ENCODE measurements at regions not wholly inside any gene's neighbourhood (a gene's known extent, or its start where the extent isn't known, plus 50 kb on each side); places are given as distances from the start of the nearest gene placed in this dataset.

DNA sequence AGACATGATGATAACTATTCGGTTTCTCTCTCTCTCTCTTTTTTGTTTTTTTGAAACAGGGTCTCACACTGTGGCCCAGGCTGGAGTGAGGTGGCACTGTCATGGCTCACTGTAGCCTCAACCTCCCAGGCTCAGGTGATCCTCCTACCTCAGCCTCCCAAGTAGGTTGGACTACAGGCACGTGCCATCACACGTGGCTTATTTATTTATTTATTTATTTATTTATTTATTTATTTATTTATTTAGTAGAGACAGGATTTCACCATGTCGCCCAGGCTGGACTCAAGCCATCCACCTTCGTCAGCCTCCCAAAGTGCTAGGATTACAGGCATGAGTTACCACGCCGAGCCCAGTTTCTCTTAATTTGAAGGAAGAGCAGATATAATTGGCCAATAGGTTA, 427.9 kb upstream of the JAG1 start:
- H3K18ac ChIP-seq (ENCODE audit: extremely low read depth, low read length), result no peak overlapping the region
- H3K27ac ChIP-seq (ENCODE audit: low read depth, low read length), result no peak overlapping the region
- POLR2A ChIA-PET (ENCODE audit: partially characterized antibody), result no interaction called here
- H2AFZ ChIP-seq (ENCODE audit: low read length), result no peak overlapping the region
- no peak overlapping the region for H3K9ac ChIP-seq (replicated peaks in 1 of 4; ENCODE audit: extremely low read depth in 1 of 4, low read depth in 3 of 4, low read length in 3 of 4)
- FAIRE-seq (no peak), DNase-seq (ENCODE audit: low read depth in 1 of 2, low spot score in 2 of 2) (no peak)
- H2BK12ac ChIP-seq (ENCODE audit: low read depth, low read length), result no peak overlapping the region
- H2BK120ac ChIP-seq (replicated peaks; ENCODE audit: low read depth, low read length), result no peak overlapping the region
- H3K4me2 ChIP-seq (ENCODE audit: insufficient read depth in 1 of 2, low read depth in 2 of 2, low read length in 2 of 2), result no peak overlapping the region
- H3K79me1 ChIP-seq (ENCODE audit: low read depth, low read length), result no peaks in the 10 kb centered on the region
- no peak overlapping the region for H2BK15ac ChIP-seq (ENCODE audit: low read length)
- no peak overlapping the region for H3K56ac ChIP-seq (replicated peaks; ENCODE audit: insufficient read length, low read depth, low read length)
- H2AK5ac ChIP-seq (ENCODE audit: low read depth, low read length), result no peak overlapping the region
- no peak overlapping the region for H2BK5ac ChIP-seq (ENCODE audit: low read depth, low read length)
- CTCF ChIA-PET (ENCODE audit: partially characterized antibody), result no interaction called here
- 88% methylated on average over 7 of the region's 7 CpGs; no CpG with 5 or more reads in 1 of the 2 experiments for WGBS, 2 experiments (ENCODE audit: extremely low coverage in 1 of 2, insufficient coverage in 1 of 2, insufficient read length in 1 of 2, insufficient replicate concordance in 2 of 2, low coverage in 1 of 2, low lambda C conversion rate in 2 of 2, missing lambda C conversion rate in 1 of 2)
- no peaks in the 10 kb centered on the region for H3K4me1 ChIP-seq (replicated peaks in 1 of 4; ENCODE audit: control insufficient read depth in 3 of 4, insufficient read depth in 4 of 4, low read length in 3 of 4)
- no peak overlapping the region for H4K8ac ChIP-seq (ENCODE audit: extremely low read depth, insufficient read depth, low read length)
- no peaks in the 10 kb centered on the region for H3K36me3 ChIP-seq (ENCODE audit: control insufficient read depth in 2 of 4, insufficient read depth in 4 of 4, low read length in 3 of 4)
- H3K4me3 ChIP-seq (ENCODE audit: extremely low read depth in 1 of 4, insufficient read depth in 2 of 4, low read depth in 3 of 4, low read length in 4 of 4), result no peak overlapping the region
- H3K14ac ChIP-seq (ENCODE audit: insufficient read length), result no peak overlapping the region
- no peak overlapping the region for H3K4ac ChIP-seq (replicated peaks; ENCODE audit: insufficient read length, low read depth, low read length)
- H4K20me1 ChIP-seq (replicated peaks in 1 of 2; ENCODE audit: control insufficient read depth in 1 of 2, insufficient read depth in 2 of 2, low read length in 2 of 2), result no peaks in the 10 kb centered on the region
- H3K9me3 ChIP-seq (ENCODE audit: insufficient read depth in 2 of 2, low read depth in 1 of 2, low read length in 1 of 2), result no peaks in the 10 kb centered on the region
- H4K5ac ChIP-seq (ENCODE audit: insufficient read length, low read depth, low read length), result no peak overlapping the region
- H4K91ac ChIP-seq (replicated peaks; ENCODE audit: insufficient read length, low read length), result no peak overlapping the region
- H3K79me2 ChIP-seq (ENCODE audit: control insufficient read depth in 1 of 2, insufficient read depth in 2 of 2, low read length in 2 of 2), result no peaks in the 10 kb centered on the region
- H3K23me2 ChIP-seq (ENCODE audit: low read depth, low read length), result no peaks in the 10 kb centered on the region; the same call in 1 of the 2 replicates
- no peak overlapping the region for H3K23ac ChIP-seq (ENCODE audit: insufficient read length)
- H3K27me3 ChIP-seq (replicated peaks in 1 of 4; ENCODE audit: control insufficient read depth in 3 of 4, extremely low read depth in 1 of 4, insufficient read depth in 3 of 4, low read length in 3 of 4), result no peaks in the 10 kb centered on the region
- no peak overlapping the region for H2BK20ac ChIP-seq (ENCODE audit: low read length)
- TF ChIP-seq SP2 (IDR thresholded peaks at IDR 0.05; ENCODE audit: low read length) (no peak), TAF1 (IDR thresholded peaks at IDR 0.05; ENCODE audit: low read depth, low read length) (no peak), CHD2 (IDR thresholded peaks at IDR 0.05; ENCODE audit: low read length) (no peak), GABPA (IDR thresholded peaks at IDR 0.05; ENCODE audit: borderline replicate concordance, insufficient read depth, low read length) (no peak), ASH2L (IDR thresholded peaks at IDR 0.05; ENCODE audit: low read length) (no peak), CHD1 (IDR thresholded peaks at IDR 0.05; ENCODE audit: low read depth, low read length) (no peak), KDM1A (IDR thresholded peaks at IDR 0.05; ENCODE audit: borderline replicate concordance, low read length) (no peak), TAF7 (optimal IDR thresholded peaks at IDR 0.05; ENCODE audit: borderline replicate concordance, low read depth, low read length) (no peak), BRCA1 (IDR thresholded peaks at IDR 0.05; ENCODE audit: low read depth, low read length) (no peak)
- TF ChIP-seq, protein P1, sequence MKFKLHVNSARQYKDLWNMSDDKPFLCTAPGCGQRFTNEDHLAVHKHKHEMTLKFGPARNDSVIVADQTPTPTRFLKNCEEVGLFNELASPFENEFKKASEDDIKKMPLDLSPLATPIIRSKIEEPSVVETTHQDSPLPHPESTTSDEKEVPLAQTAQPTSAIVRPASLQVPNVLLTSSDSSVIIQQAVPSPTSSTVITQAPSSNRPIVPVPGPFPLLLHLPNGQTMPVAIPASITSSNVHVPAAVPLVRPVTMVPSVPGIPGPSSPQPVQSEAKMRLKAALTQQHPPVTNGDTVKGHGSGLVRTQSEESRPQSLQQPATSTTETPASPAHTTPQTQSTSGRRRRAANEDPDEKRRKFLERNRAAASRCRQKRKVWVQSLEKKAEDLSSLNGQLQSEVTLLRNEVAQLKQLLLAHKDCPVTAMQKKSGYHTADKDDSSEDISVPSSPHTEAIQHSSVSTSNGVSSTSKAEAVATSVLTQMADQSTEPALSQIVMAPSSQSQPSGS (IDR thresholded peaks at IDR 0.05; ENCODE audit: low read length), result no peak

All from H1 (cell line).